AML-193 (cell line): ENCODE measurements at regions not wholly inside any gene's neighbourhood (a gene's known extent, or its start where the extent isn't known, plus 50 kb on each side); places are given as distances from the start of the nearest gene placed in this dataset.

Source experiments
- DNase-seq, 2 experiments: peaks; one replicate each; lab custom pipeline; 2025; lab: John Stamatoyannopoulos, UW

DNA sequence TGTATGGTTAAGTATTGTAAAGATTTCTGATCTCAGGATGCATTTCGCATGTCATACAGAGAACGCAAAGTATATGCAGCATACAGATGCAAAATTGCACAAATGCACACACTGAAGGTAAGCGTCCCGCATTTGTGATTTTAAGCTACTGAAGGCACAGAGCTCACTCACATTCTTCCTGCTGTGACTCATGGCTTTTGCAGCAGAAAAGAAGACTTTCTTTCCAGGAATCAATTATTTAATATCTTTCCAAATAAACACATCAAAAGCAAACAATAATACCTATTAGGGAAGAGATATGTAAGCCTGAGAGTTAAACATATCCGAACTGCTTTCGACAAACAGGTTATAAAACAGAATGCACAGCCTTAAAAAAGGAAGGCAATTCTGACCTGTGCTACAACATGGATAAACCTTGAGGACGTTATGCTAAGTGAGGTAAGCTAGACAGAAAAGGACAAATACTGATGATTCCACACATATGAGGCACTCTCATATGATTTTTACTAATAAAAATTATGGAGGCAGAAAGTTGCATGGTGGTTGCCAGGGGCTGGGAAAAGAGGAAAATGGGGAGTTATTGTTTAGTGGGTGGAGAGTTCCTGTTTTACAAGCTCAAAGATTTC, 109.0 kb downstream of the TFAP2A start:
- no peak for DNase-seq

GRCh38 chr6:10303608-10304506, 111.0 kb downstream of the TFAP2A start:
- DNase-seq: no peak

GRCh38 chr6:10302566-10303235, 112.2 kb downstream of the TFAP2A start:
- no peak for DNase-seq

DNA sequence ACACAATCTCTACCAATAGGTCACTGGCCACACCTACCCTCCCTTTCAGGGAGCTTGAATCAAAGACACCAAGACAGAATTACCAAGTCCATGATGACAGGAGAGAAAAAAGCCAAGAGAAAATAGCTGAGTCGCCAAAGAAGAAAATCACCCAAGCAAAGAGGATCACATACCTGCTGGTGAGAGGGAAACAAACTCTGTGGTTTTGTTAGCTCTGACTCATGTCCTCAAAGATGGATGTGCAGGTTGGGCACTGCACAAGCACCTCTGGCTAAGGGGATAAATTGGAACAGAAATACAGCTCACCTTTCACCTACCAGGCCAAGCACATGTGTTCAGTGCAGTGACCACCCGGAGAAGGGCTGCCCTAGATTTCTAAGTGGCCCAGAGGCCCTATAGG, 114.8 kb downstream of the TFAP2A start:
- no peak for DNase-seq

- peak; percentile 90 to 94 for DNase-seq
These were observed 117.0 kb downstream of the TFAP2A start for GRCh38 chr6:10297832-10298231.

DNA sequence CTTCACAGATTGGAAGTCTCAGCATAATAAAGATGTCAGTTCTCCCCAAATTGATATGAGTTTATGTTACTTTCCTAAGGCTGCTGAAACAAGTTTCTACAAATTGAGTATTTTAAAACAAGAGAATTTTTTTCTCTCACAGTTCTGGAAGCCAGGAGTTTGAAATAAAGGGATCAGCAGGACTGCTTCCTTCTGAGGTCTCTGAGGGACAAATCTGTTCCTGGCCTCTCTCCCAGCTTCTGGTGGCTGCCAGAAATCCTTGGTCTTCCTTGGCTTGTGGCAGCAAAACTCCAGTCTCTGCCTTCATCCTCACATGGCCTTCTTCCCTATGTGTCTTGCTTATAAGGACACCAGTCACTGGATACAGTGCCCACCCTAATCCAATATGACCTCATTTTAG, 136.1 kb downstream of the TFAP2A start:
- DNase-seq: no peak

- DNase-seq: no peak
These were observed 138.1 kb downstream of the TFAP2A start for GRCh38 chr6:10276660-10277287.

DNA sequence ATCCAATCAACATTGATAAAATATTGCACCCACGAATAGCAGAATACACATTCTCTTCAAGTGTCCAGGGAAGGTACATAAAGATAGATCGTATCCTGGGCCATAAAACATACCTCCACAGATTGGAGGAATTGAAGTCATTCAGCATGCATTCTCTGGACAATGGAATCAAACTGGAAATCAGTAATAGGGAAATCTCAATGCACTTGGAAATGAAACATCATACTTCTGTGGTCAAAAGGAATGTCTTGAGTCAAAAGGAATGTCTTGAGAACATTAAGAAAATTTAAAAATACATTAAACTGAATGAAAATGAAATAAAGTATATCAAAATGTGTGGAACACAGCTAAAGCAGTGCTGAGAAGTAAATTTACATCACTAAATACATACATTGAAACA, 138.8 kb downstream of the TFAP2A start:
- DNase-seq: no peak

DNA sequence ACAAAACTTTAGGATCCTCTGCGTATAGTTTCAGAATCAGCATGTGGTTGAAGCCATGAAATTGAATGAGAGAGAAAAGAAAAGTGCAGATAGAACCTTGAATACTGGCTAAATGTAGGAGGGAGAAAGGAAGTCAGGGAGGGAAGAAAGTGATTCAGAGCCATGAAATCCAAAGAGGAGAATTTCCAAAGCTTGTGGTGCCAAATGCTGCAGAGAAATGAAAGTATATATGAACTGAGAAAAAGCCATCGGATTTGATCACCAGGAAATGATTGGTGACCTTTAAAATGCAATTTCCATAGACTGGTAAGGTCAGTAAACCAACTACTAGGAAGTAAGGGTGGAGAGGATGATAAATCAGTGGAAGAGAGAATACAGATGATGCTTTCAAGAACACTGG, 142.3 kb downstream of the TFAP2A start:
- DNase-seq: no peak

DNA sequence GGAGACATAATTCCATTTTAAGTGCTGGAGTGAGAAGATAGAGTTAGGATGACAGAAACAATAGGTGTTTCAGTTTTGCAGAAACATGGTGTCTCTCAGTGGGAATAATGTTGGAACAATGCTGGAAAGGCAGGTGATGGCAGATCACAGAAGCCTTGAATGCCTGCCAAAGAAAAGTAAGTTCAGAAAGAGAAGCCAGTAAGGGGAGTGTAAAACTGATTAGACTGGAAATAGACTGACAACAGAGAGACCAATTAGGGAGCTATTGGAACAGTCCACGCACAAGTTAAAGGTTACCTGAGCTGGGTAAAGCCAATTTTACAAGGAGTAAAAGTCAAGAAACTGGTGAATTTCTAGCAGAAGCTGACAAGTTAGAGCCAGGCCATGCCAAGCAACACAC, 142.9 kb downstream of the TFAP2A start:
- no peak for DNase-seq

DNA sequence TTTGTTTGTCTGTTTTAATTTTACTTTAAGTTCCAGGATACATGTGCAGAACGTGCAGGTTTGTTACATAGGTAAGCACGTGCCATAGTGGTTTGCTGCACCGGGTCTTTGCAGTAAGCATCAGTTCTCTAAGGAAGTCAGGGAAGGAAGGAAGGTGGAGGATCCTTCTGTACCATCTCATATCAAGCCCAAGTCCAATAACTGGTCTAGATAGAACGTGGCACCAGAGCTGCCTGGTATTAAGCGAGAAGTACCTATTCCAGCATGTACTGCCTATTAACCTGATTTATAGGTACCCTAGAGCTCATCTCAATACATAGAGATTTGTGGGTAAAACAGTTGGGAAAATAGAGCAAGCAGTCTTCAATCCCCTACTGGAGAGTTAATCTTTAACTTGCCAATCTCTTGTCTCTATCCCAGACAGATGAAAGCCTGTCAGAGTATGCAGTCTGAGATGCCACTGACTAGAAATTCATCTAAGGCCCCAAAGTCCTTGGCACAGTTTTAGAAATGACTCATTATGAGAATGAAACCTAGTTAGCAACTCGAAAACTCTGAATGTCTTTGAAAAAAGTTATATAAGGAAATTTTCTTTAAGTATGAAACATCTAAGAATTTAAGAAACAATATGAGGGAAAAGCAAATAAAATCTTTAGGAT, 144.9 kb downstream of the TFAP2A start:
- no peak for DNase-seq

- no peak for DNase-seq
These were observed 146.1 kb downstream of the TFAP2A start for GRCh38 chr6:10268611-10269310.

DNA sequence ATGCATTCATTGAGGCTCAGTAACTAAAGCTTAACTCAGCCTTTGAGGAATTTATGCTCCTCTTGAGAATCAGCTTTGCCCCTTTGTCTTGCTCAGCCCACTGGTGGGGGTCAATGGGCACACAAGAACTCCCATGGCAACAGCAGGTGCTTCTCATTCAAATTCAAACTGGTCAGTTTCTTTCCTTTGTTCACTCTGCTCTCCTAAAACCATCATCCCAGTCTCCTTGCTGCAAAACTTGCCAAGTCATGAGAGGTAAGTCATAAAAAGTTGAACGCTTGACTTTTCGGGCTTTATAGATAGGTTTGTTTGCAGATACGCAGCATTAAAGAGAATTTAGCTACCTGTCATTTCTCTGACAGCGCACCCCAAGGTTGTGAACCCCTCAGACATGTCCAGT, 146.8 kb downstream of the TFAP2A start:
- DNase-seq: no peak

DNA sequence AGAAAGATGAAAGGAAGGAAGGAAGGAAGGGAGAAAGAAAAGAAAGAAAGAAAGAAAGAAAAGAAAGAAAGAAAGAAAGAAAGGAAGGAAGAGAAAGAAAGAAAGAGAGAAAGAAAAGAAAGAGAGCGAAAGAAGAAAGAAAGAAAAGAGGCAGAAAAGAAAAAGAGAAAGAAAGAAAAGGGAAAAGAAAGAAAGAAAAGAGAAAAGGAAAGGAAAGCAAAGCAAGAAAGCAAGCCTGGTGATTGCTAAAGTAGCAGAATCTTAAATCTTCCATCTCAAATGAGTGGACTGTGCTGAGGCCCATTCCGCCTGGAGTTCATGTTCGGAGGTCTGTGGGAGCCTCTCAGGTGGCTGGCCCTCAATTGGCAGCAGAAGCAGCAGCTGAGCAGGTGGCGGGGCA, 148.4 kb downstream of the TFAP2A start:
- DNase-seq: no peak

- DNase-seq: no peak
These were observed 148.8 kb downstream of the TFAP2A start for GRCh38 chr6:10266061-10266460.

DNA sequence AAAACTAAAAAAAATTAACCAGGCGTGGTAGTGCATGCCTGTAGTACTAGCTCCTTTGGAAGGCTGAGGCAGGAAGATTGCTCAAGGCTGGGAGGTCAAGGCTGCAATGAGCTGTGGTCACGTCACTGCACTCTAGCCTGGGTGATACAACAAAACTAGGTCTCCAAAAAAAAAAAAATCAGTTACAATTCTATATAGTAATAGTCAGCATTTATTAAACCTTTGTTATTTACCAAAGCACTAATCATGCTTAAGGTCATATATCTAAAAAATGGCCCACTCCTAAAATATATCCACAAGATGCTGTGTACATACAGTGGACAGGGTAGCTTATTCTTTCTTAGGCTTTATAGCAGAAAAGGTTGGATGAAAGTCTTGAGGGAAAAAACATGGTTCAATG, 152.4 kb downstream of the TFAP2A start:
- peak; percentile 7 for DNase-seq

- no peak for DNase-seq
These were observed 155.2 kb downstream of the TFAP2A start for GRCh38 chr6:10259671-10260070.

- no peak for DNase-seq
These were observed 156.5 kb downstream of the TFAP2A start for GRCh38 chr6:10258341-10258740.

GRCh38 chr6:10256113-10256690, 158.7 kb downstream of the TFAP2A start:
- peak; percentile 33 to 60 for DNase-seq

- DNase-seq: no peak
These were observed 164.1 kb downstream of the TFAP2A start for GRCh38 chr6:10250655-10251220.
